WTC11 (cell line): ENCODE measurements at regions not wholly inside any gene's neighbourhood (a gene's known extent, or its start where the extent isn't known, plus 50 kb on each side); places are given as distances from the start of the nearest gene placed in this dataset.

ENCODE experiments used
- ATAC-seq: fragments of 200-7000 bp; cut with Tn5 transposase; 2 replicates; pipeline ENCODE4 v1.10.0; 2021; ENCODE audit warnings: mild to moderate bottlenecking, moderate library complexity
- CTCF ChIA-PET: fragments of 300-600 bp; sonication (Branson Sonifier 250); formaldehyde crosslinking; loops from one replicate; lab custom pipeline; 2021; ENCODE audit warnings: antibody characterized with exemption; lab: Charles Lee
- POLR2A ChIA-PET: fragments of 350-600 bp; sonication (Branson Sonifier 250); formaldehyde crosslinking; loops from one replicate; lab custom pipeline; 2021; ENCODE audit warnings: antibody characterized with exemption; lab: Charles Lee
- DNase-seq: peaks from one replicate; pipeline ENCODE4 v3.0.0; 2021; ENCODE audit warnings: low spot score
- H3K27ac Mint-ChIP-seq: 2 replicates; pipeline ENCODE4 v1.8.0; 2021; ENCODE audit warnings: mixed read lengths
- H3K27me3 Mint-ChIP-seq: 2 replicates; pipeline ENCODE4 v1.8.0; 2021; ENCODE audit warnings: low read depth, mild to moderate bottlenecking, moderate library complexity, mixed read lengths
- H3K36me3 Mint-ChIP-seq: 2 replicates; pipeline ENCODE4 v1.8.0; 2021; ENCODE audit warnings: mixed read lengths
- H3K4me1 Mint-ChIP-seq: 2 replicates; pipeline ENCODE4 v1.8.0; 2022; ENCODE audit warnings: mixed read lengths
- H3K4me3 Mint-ChIP-seq: 2 replicates; pipeline ENCODE4 v1.8.0; 2021; ENCODE audit warnings: mild to moderate bottlenecking, moderate library complexity, mixed read lengths
- H3K9me3 Mint-ChIP-seq: 2 replicates; pipeline ENCODE4 v1.8.0; 2021; ENCODE audit warnings: mixed read lengths
- CREB1 ChIP-seq: sonication (generic); formaldehyde crosslinking; IDR thresholded peaks from 2 replicates; pipeline ENCODE4 v1.8.0; 2023; ENCODE audit warnings: mild to moderate bottlenecking, missing genetic modification reagents
- EMX1 ChIP-seq: fragments of 250-450 bp; sonication (Bioruptor Pico); IDR thresholded peaks from 2 replicates; pipeline ENCODE4 v1.8.0; 2021; ENCODE audit warnings: mild to moderate bottlenecking
- FOXK1 ChIP-seq: sonication (generic); formaldehyde crosslinking; IDR thresholded peaks from 2 replicates; pipeline ENCODE4 v1.8.0; 2022; ENCODE audit warnings: mild to moderate bottlenecking, moderate library complexity, missing genetic modification reagents
- HMGA2 ChIP-seq: fragments of 250-450 bp; sonication (Bioruptor Pico); IDR thresholded peaks from 2 replicates; pipeline ENCODE4 v1.4.0; 2021; ENCODE audit warnings: mild to moderate bottlenecking, moderate library complexity
- IRF2 ChIP-seq: sonication (generic); formaldehyde crosslinking; IDR thresholded peaks from 2 replicates; pipeline ENCODE4 v1.8.0; 2022; ENCODE audit warnings: low read depth, missing genetic modification reagents, borderline replicate concordance
- NR2C2 ChIP-seq: sonication (generic); formaldehyde crosslinking; IDR thresholded peaks from 2 replicates; pipeline ENCODE4 v1.8.0; 2022; ENCODE audit warnings: mild to moderate bottlenecking, missing genetic modification reagents
- OVOL2 ChIP-seq: fragments of 250-450 bp; sonication (Bioruptor Pico); IDR thresholded peaks from 2 replicates; pipeline ENCODE4 v1.9.0; 2021; ENCODE audit warnings: mild to moderate bottlenecking, borderline replicate concordance
- RELA ChIP-seq: sonication (generic); formaldehyde crosslinking; IDR thresholded peaks from 2 replicates; pipeline ENCODE4 v1.8.1; 2022; ENCODE audit warnings: missing genetic modification reagents, mild to moderate bottlenecking, borderline replicate concordance
- RORB ChIP-seq: fragments of 250-450 bp; sonication (Bioruptor Pico); IDR thresholded peaks from 2 replicates; pipeline ENCODE4 v1.9.0; 2021; ENCODE audit warnings: mild to moderate bottlenecking
- SMAD4 ChIP-seq: sonication (generic); formaldehyde crosslinking; IDR thresholded peaks from 2 replicates; pipeline ENCODE4 v1.8.0; 2022; ENCODE audit warnings: mild to moderate bottlenecking, missing genetic modification reagents
- SOX15 ChIP-seq: fragments of 250-450 bp; sonication (Bioruptor Pico); IDR thresholded peaks from 2 replicates; pipeline ENCODE4 v1.9.0; 2021; ENCODE audit warnings: mild to moderate bottlenecking
- TCF7 ChIP-seq: sonication (generic); formaldehyde crosslinking; IDR thresholded peaks from 2 replicates; pipeline ENCODE4 v1.8.0; 2022; ENCODE audit warnings: mild to moderate bottlenecking, low read depth, missing genetic modification reagents, moderate library complexity
- TEAD1 ChIP-seq: sonication (generic); formaldehyde crosslinking; IDR thresholded peaks from 2 replicates; pipeline ENCODE4 v1.8.0; 2022; ENCODE audit warnings: mild to moderate bottlenecking, missing genetic modification reagents
- TP53 ChIP-seq: sonication (generic); formaldehyde crosslinking; IDR thresholded peaks from 2 replicates; pipeline ENCODE4 v1.8.1; 2023; ENCODE audit warnings: mild to moderate bottlenecking, missing genetic modification reagents
- ZNF232 ChIP-seq: sonication (generic); formaldehyde crosslinking; IDR thresholded peaks from 2 replicates; pipeline ENCODE4 v1.8.0; 2022; ENCODE audit warnings: mild to moderate bottlenecking, missing genetic modification reagents
- TF ChIP-seq, protein P1 (sequence below): sonication (generic); formaldehyde crosslinking; IDR thresholded peaks from 2 replicates; pipeline ENCODE4 v1.8.0; 2023; ENCODE audit warnings: missing genetic modification reagents, mild to moderate bottlenecking, borderline replicate concordance
- TF ChIP-seq, protein P2 (sequence below): sonication (generic); formaldehyde crosslinking; conservative IDR thresholded peaks from 2 replicates; pipeline ENCODE4 v1.8.1; 2022; ENCODE audit warnings: mild to moderate bottlenecking, missing genetic modification reagents
- TF ChIP-seq, protein P3 (sequence below): sonication (generic); formaldehyde crosslinking; IDR thresholded peaks from 2 replicates; pipeline ENCODE4 v1.8.0; 2022; ENCODE audit warnings: missing genetic modification reagents
- TF ChIP-seq, protein P4 (sequence below): sonication (generic); formaldehyde crosslinking; conservative IDR thresholded peaks from 2 replicates; pipeline ENCODE4 v1.8.1; 2023; ENCODE audit warnings: mild to moderate bottlenecking, low read depth, missing genetic modification reagents, moderate library complexity
- TF ChIP-seq, protein P5 (sequence below): fragments of 250-450 bp; sonication (Bioruptor Pico); conservative IDR thresholded peaks from 2 replicates; pipeline ENCODE4 v1.9.0; 2021; ENCODE audit warnings: mild to moderate bottlenecking
- TF ChIP-seq, protein P6 (sequence below): fragments of 250-450 bp; sonication (Bioruptor Pico); IDR thresholded peaks from 2 replicates; pipeline ENCODE4 v2.1.2; 2022; ENCODE audit warnings: mild to moderate bottlenecking, moderate library complexity
- TF ChIP-seq, protein P7 (sequence below): sonication (generic); formaldehyde crosslinking; IDR thresholded peaks from 2 replicates; pipeline ENCODE4 v1.8.1; 2023; ENCODE audit warnings: mild to moderate bottlenecking, moderate library complexity, missing genetic modification reagents

DNA sequence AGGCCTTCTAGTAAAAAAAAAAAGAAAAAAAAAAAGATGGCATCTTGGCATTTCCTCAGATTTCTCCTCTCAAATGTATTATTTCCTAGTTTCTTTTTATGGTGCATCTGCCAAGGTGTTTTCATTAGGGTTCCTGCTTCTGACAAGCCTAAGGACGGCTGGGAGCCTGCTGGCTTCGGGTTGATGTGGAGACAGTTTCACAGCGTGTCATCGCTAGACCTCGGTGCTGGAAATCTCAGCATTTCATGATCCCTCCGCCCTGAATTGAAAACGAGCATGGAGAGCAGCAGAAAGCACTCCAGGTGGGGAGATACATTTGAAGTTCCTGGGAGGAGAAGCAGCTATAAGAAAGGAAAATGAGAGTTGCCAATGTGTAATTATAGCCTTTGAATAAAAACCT is 283.9 kb upstream of the CNTN5 start:
- Mint-ChIP-seq H3K27ac (no peak overlapping the region), H3K27me3 (no peaks in the 10 kb centered on the region)

DNA sequence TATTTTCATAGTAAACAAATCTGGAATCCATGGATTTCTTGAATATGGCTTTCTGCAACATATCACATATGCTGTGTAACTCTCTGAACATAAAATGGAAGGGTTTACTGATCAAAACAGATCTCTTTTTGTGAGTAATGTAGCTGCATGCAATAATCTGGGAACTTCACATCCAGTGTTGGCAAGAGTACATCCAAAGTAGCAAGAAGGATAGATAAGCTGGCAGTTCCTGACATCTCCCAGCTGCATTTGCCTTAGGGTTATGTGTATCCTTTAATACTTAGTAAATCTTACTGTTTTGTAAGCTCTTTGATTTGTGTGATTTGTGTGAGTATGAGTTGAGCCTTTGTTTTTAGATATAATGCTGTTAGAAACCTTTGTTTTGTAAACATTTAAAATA is 280.4 kb upstream of the CNTN5 start:
- H3K4me3 Mint-ChIP-seq: no peak overlapping the region
- peaks cover 5% of the 10 kb centered on the region; the same call in 1 of the 2 replicates for H3K4me1 Mint-ChIP-seq
- no peak for ATAC-seq
- no peaks in the 10 kb centered on the region for H3K9me3 Mint-ChIP-seq
- no peaks in the 10 kb centered on the region for H3K36me3 Mint-ChIP-seq
- no peak for DNase-seq
- no peaks in the 10 kb centered on the region for H3K27me3 Mint-ChIP-seq
- CTCF ChIA-PET: no interaction called here
- TF ChIP-seq SOX15 (no peak), SMAD4 (CRISPR knock-in tag) (no peak), TEAD1 (no peak), NR2C2 (no peak), RELA (no peak), TP53 (CRISPR knock-in tag) (no peak), TCF7 (CRISPR knock-in tag) (no peak)
- TF ChIP-seq, protein P1, sequence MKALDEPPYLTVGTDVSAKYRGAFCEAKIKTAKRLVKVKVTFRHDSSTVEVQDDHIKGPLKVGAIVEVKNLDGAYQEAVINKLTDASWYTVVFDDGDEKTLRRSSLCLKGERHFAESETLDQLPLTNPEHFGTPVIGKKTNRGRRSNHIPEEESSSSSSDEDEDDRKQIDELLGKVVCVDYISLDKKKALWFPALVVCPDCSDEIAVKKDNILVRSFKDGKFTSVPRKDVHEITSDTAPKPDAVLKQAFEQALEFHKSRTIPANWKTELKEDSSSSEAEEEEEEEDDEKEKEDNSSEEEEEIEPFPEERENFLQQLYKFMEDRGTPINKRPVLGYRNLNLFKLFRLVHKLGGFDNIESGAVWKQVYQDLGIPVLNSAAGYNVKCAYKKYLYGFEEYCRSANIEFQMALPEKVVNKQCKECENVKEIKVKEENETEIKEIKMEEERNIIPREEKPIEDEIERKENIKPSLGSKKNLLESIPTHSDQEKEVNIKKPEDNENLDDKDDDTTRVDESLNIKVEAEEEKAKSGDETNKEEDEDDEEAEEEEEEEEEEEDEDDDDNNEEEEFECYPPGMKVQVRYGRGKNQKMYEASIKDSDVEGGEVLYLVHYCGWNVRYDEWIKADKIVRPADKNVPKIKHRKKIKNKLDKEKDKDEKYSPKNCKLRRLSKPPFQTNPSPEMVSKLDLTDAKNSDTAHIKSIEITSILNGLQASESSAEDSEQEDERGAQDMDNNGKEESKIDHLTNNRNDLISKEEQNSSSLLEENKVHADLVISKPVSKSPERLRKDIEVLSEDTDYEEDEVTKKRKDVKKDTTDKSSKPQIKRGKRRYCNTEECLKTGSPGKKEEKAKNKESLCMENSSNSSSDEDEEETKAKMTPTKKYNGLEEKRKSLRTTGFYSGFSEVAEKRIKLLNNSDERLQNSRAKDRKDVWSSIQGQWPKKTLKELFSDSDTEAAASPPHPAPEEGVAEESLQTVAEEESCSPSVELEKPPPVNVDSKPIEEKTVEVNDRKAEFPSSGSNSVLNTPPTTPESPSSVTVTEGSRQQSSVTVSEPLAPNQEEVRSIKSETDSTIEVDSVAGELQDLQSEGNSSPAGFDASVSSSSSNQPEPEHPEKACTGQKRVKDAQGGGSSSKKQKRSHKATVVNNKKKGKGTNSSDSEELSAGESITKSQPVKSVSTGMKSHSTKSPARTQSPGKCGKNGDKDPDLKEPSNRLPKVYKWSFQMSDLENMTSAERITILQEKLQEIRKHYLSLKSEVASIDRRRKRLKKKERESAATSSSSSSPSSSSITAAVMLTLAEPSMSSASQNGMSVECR (CRISPR knock-in tag): no peak
- TF ChIP-seq, protein P2, sequence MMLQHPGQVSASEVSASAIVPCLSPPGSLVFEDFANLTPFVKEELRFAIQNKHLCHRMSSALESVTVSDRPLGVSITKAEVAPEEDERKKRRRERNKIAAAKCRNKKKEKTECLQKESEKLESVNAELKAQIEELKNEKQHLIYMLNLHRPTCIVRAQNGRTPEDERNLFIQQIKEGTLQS (CRISPR knock-in tag): no peak
- TF ChIP-seq, protein P3, sequence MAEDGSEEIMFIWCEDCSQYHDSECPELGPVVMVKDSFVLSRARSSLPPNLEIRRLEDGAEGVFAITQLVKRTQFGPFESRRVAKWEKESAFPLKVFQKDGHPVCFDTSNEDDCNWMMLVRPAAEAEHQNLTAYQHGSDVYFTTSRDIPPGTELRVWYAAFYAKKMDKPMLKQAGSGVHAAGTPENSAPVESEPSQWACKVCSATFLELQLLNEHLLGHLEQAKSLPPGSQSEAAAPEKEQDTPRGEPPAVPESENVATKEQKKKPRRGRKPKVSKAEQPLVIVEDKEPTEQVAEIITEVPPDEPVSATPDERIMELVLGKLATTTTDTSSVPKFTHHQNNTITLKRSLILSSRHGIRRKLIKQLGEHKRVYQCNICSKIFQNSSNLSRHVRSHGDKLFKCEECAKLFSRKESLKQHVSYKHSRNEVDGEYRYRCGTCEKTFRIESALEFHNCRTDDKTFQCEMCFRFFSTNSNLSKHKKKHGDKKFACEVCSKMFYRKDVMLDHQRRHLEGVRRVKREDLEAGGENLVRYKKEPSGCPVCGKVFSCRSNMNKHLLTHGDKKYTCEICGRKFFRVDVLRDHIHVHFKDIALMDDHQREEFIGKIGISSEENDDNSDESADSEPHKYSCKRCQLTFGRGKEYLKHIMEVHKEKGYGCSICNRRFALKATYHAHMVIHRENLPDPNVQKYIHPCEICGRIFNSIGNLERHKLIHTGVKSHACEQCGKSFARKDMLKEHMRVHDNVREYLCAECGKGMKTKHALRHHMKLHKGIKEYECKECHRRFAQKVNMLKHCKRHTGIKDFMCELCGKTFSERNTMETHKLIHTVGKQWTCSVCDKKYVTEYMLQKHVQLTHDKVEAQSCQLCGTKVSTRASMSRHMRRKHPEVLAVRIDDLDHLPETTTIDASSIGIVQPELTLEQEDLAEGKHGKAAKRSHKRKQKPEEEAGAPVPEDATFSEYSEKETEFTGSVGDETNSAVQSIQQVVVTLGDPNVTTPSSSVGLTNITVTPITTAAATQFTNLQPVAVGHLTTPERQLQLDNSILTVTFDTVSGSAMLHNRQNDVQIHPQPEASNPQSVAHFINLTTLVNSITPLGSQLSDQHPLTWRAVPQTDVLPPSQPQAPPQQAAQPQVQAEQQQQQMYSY (CRISPR knock-in tag): no peak
- TF ChIP-seq, protein P4, sequence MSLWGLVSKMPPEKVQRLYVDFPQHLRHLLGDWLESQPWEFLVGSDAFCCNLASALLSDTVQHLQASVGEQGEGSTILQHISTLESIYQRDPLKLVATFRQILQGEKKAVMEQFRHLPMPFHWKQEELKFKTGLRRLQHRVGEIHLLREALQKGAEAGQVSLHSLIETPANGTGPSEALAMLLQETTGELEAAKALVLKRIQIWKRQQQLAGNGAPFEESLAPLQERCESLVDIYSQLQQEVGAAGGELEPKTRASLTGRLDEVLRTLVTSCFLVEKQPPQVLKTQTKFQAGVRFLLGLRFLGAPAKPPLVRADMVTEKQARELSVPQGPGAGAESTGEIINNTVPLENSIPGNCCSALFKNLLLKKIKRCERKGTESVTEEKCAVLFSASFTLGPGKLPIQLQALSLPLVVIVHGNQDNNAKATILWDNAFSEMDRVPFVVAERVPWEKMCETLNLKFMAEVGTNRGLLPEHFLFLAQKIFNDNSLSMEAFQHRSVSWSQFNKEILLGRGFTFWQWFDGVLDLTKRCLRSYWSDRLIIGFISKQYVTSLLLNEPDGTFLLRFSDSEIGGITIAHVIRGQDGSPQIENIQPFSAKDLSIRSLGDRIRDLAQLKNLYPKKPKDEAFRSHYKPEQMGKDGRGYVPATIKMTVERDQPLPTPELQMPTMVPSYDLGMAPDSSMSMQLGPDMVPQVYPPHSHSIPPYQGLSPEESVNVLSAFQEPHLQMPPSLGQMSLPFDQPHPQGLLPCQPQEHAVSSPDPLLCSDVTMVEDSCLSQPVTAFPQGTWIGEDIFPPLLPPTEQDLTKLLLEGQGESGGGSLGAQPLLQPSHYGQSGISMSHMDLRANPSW (CRISPR knock-in tag): no peak
- TF ChIP-seq, protein P5, sequence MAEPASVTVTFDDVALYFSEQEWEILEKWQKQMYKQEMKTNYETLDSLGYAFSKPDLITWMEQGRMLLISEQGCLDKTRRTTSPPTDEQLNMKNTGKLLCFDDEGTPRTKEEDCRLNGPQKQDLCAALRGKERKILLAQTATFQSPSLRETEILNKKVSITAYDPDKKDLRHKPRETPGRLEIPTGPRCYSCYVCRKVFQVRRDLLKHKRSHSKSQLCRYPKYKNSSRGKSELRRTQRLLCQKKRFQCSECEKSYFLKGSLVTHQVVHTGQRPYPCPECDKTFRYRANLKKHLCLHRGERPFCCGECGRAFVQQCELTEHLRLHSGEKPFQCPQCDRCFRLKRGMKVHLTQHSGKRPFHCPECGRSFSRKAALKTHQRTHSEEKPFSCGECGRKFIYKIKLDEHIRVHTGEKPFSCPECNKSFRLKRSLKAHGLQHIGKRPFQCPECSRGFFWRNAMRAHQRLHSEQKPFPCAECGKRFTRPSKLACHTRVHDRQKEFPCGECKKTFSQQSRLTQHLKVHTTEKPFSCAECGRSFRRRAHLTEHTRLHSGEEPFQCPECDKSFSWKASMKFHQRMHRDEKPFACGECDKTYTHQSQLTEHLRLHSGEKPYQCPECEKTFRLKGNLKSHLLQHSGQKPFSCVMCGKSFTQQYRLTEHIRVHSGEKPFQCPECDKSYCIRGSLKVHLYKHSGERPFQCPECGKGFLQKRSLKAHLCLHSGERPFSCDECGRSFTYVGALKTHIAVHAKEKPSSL (CRISPR knock-in tag): no peak
- no peak overlapping the region for H3K27ac Mint-ChIP-seq
- POLR2A ChIA-PET: no interaction called here

More for the DNA sequence above, 283.9 kb upstream of the CNTN5 start:
- ChIA-PET CTCF (no interaction called here), POLR2A (no interaction called here)
- ATAC-seq: 0 out of 2 replicates have a peak, but pooled peaks have one; percentile 34
- DNase-seq: no peak
- peaks cover 11% of the 10 kb centered on the region for H3K9me3 Mint-ChIP-seq
- no peak overlapping the region for H3K4me3 Mint-ChIP-seq
- peaks cover 18% of the 10 kb centered on the region for H3K4me1 Mint-ChIP-seq
- TF ChIP-seq ZNF232 (CRISPR knock-in tag) (no peak), NR2C2 (no peak), TEAD1 (no peak), RORB (CRISPR knock-in tag) (no peak), HMGA2 (CRISPR knock-in tag) (no peak), IRF2 (CRISPR knock-in tag) (no peak), TCF7 (CRISPR knock-in tag) (no peak), EMX1 (no peak), CREB1 (CRISPR knock-in tag) (no peak), OVOL2 (no peak), FOXK1 (no peak)
- TF ChIP-seq, protein P6, sequence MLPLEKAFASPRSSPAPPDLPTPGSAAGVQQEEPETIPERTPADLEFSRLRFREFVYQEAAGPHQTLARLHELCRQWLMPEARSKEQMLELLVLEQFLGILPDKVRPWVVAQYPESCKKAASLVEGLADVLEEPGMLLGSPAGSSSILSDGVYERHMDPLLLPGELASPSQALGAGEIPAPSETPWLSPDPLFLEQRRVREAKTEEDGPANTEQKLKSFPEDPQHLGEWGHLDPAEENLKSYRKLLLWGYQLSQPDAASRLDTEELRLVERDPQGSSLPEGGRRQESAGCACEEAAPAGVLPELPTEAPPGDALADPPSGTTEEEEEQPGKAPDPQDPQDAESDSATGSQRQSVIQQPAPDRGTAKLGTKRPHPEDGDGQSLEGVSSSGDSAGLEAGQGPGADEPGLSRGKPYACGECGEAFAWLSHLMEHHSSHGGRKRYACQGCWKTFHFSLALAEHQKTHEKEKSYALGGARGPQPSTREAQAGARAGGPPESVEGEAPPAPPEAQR: no peak
- TF ChIP-seq, protein P7, sequence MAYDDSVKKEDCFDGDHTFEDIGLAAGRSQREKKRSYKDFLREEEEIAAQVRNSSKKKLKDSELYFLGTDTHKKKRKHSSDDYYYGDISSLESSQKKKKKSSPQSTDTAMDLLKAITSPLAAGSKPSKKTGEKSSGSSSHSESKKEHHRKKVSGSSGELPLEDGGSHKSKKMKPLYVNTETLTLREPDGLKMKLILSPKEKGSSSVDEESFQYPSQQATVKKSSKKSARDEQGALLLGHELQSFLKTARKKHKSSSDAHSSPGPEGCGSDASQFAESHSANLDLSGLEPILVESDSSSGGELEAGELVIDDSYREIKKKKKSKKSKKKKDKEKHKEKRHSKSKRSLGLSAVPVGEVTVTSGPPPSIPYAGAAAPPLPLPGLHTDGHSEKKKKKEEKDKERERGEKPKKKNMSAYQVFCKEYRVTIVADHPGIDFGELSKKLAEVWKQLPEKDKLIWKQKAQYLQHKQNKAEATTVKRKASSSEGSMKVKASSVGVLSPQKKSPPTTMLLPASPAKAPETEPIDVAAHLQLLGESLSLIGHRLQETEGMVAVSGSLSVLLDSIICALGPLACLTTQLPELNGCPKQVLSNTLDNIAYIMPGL (CRISPR knock-in tag): no peak
- TF ChIP-seq, all 79 proteins: peak for 0
- no peaks in the 10 kb centered on the region for H3K36me3 Mint-ChIP-seq
